SK-N-SH (cell line): ENCODE measurements at regions not wholly inside any gene's neighbourhood (a gene's known extent, or its start where the extent isn't known, plus 50 kb on each side); places are given as distances from the start of the nearest gene placed in this dataset.

Source experiments
- CTCF ChIA-PET: fragments of 300-600, 350-600 bp; formaldehyde crosslinking; extraction: SDS; loops from one replicate; lab custom pipeline; 2021; lab: Yijun Ruan, JAX
- POLR2A ChIA-PET: fragments of 350-600 bp; sonication (Branson Sonifier 250); formaldehyde crosslinking; extraction: SDS; loops from one replicate; lab custom pipeline; 2020; ENCODE audit warnings: antibody characterized with exemption, inconsistent platforms; lab: Yijun Ruan, JAX
- DNase-seq: peaks from one replicate; pipeline ENCODE4 v3.0.0; 2012
- H2AFZ ChIP-seq: fragments of 200-600 bp; sonication (generic); 2 replicates; pipeline ENCODE4 v1.8.1; 2016; ENCODE audit warnings: antibody characterized with exemption, mild to moderate bottlenecking, low read depth
- H3F3A ChIP-seq: fragments of 200-600 bp; sonication (generic); replicated peaks from 2 replicates; pipeline ENCODE3; 2016; ENCODE audit warnings: antibody characterized with exemption, mild to moderate bottlenecking; ENCODE audit not compliant: insufficient read depth
- H3K27ac ChIP-seq, 2 experiments: fragments of 200-500 bp in 1 of 2; fragments of 200-600 bp in 1 of 2; sonication (Bioruptor generic) in 1 of 2; sonication (generic), shearing (Covaris generic) in 1 of 2; 2 replicates each; pipeline versions ENCODE4 v1.5.1 to v1.6.1; 2014 to 2016; ENCODE audit warnings: low read depth in 2 of 2, inconsistent platforms in 1 of 2, low read length in 1 of 2, mild to moderate bottlenecking in 1 of 2, mixed read lengths in 1 of 2
- H3K27me3 ChIP-seq: fragments of 200-600 bp; sonication (generic), shearing (Covaris generic); 2 replicates; pipeline ENCODE4 v1.6.1; 2016; ENCODE audit warnings: mixed run types; ENCODE audit not compliant: insufficient read depth
- H3K36me3 ChIP-seq, 2 experiments: fragments of 200-500 bp in 1 of 2; fragments of 200-600 bp in 1 of 2; sonication (Bioruptor generic) in 1 of 2; sonication (generic) in 1 of 2; replicated peaks in 1 of 2; 2 replicates each; pipeline versions ENCODE3 to v1.5.1; 2014 to 2016; ENCODE audit warnings: low read length in 1 of 2, mild to moderate bottlenecking in 1 of 2; ENCODE audit not compliant: insufficient read depth in 2 of 2, control insufficient read depth in 1 of 2
- H3K4me1 ChIP-seq, 2 experiments: fragments of 200-500 bp in 1 of 2; fragments of 200-600 bp in 1 of 2; sonication (Bioruptor generic) in 1 of 2; sonication (generic), shearing (Covaris generic) in 1 of 2; 2 replicates each; pipeline versions ENCODE4 v1.5.1 to v1.6.1; 2014 to 2016; ENCODE audit warnings: low read depth in 1 of 2, low read length in 1 of 2, mixed run types in 1 of 2; ENCODE audit not compliant: insufficient read depth in 2 of 2, control insufficient read depth in 1 of 2
- H3K4me2 ChIP-seq: fragments of 200-600 bp; sonication (generic), shearing (Covaris generic); 2 replicates; pipeline ENCODE4 v1.6.1; 2017; ENCODE audit warnings: mixed run types
- H3K4me3 ChIP-seq, 2 experiments: fragments of 200-500 bp in 1 of 2; fragments of 200-600 bp in 1 of 2; sonication (Bioruptor generic) in 1 of 2; sonication (generic), shearing (Covaris generic) in 1 of 2; 2 replicates each; pipeline versions ENCODE4 v1.5.1 to v1.8.1; 2014 to 2016; ENCODE audit warnings: low read depth in 2 of 2, inconsistent platforms in 1 of 2, low read length in 1 of 2, mild to moderate bottlenecking in 1 of 2, mixed read lengths in 1 of 2, moderate library complexity in 1 of 2
- H3K79me2 ChIP-seq: fragments of 200-600 bp; sonication (generic); 2 replicates; pipeline ENCODE4 v1.8.1; 2017; ENCODE audit warnings: mild to moderate bottlenecking; ENCODE audit not compliant: insufficient read depth
- H3K9ac ChIP-seq: fragments of 200-600 bp; sonication (generic); 2 replicates; pipeline ENCODE4 v1.6.1; 2017; ENCODE audit warnings: mixed run types
- H3K9me2 ChIP-seq: fragments of 200-600 bp; sonication (generic); 2 replicates; pipeline ENCODE4 v1.6.1; 2017; ENCODE audit warnings: mixed run types
- H3K9me3 ChIP-seq: fragments of 200-600 bp; sonication (generic); 2 replicates; pipeline ENCODE4 v1.6.1; 2017; ENCODE audit warnings: mixed run types, mild to moderate bottlenecking, moderate library complexity
- H4K20me1 ChIP-seq: fragments of 200-600 bp; sonication (generic); 2 replicates; pipeline ENCODE4 v1.6.1; 2017; ENCODE audit warnings: mild to moderate bottlenecking, mixed run types; ENCODE audit not compliant: insufficient read depth
- CHD2 ChIP-seq: fragments of 150-350 bp; IDR thresholded peaks from 2 replicates; pipeline ENCODE4 v1.6.1; 2018; ENCODE audit warnings: low read length; ENCODE audit not compliant: partially characterized antibody
- ELF1 ChIP-seq: IDR thresholded peaks from 2 replicates; pipeline ENCODE4 v1.4.0; 2012
- EP300 ChIP-seq, 2 experiments: IDR thresholded peaks; 2 replicates each; pipeline versions ENCODE4 v1.4.0 to v1.6.1; 2012; ENCODE audit warnings: borderline replicate concordance in 1 of 2, low read depth in 1 of 2, low read length in 1 of 2
- EZH2phosphoT487 ChIP-seq: fragments of 200-600 bp; sonication (generic); IDR thresholded peaks from 2 replicates; pipeline ENCODE4 v1.6.1; 2017; ENCODE audit warnings: low read depth, mixed run types, mild to moderate bottlenecking, antibody characterized with exemption, moderate library complexity, borderline replicate concordance
- FOXJ3 ChIP-seq: sonication (generic); formaldehyde crosslinking; IDR thresholded peaks from 2 replicates; pipeline ENCODE4 v1.5.1; 2020; ENCODE audit warnings: mild to moderate bottlenecking, missing genetic modification reagents
- FOXM1 ChIP-seq: IDR thresholded peaks from 2 replicates; pipeline ENCODE4 v1.4.0; 2012; ENCODE audit warnings: low read depth, mild to moderate bottlenecking
- GABPA ChIP-seq: IDR thresholded peaks from 2 replicates; pipeline ENCODE4 v1.4.0; 2012; ENCODE audit warnings: low read depth, mild to moderate bottlenecking
- MXI1 ChIP-seq: IDR thresholded peaks from 2 replicates; pipeline ENCODE4 v1.6.1; 2012; ENCODE audit warnings: mild to moderate bottlenecking, low read depth, low read length, improper control_type of control experiment
- NFIC ChIP-seq: IDR thresholded peaks from 2 replicates; pipeline ENCODE4 v1.4.0; 2012; ENCODE audit warnings: borderline replicate concordance
- POLR2AphosphoS5 ChIP-seq: IDR thresholded peaks from 2 replicates; pipeline ENCODE4 v1.6.1; 2012; ENCODE audit warnings: low read depth, low read length
- RAD21 ChIP-seq: IDR thresholded peaks from 2 replicates; pipeline ENCODE4 v1.6.1; 2012; ENCODE audit warnings: mild to moderate bottlenecking, low read length
- RCOR1 ChIP-seq: fragments of 150-350 bp; IDR thresholded peaks from 2 replicates; pipeline ENCODE4 v1.6.1; 2017; ENCODE audit warnings: antibody characterized with exemption, low read length
- RFX5 ChIP-seq: IDR thresholded peaks from 2 replicates; pipeline ENCODE4 v1.6.1; 2012; ENCODE audit warnings: mild to moderate bottlenecking, improper control_type of control experiment, low read length
- SMC3 ChIP-seq: IDR thresholded peaks from 2 replicates; pipeline ENCODE4 v1.6.1; 2012; ENCODE audit warnings: low read depth, low read length, improper control_type of control experiment
- TAF1 ChIP-seq: IDR thresholded peaks from 2 replicates; pipeline ENCODE4 v1.6.1; 2012; ENCODE audit warnings: low read depth, mild to moderate bottlenecking, low read length, moderate library complexity, borderline replicate concordance
- TEAD4 ChIP-seq: IDR thresholded peaks from 2 replicates; pipeline ENCODE4 v1.4.0; 2012; ENCODE audit warnings: mild to moderate bottlenecking, borderline replicate concordance; ENCODE audit not compliant: insufficient read depth
- WGBS: methylation state at CpG from one replicate; pipeline ENCODE4 v1.1.6; 2017; ENCODE audit warnings: low lambda C conversion rate; 5-methylcytosine and 5-hydroxymethylcytosine counted together
- TF ChIP-seq, protein P1 (sequence below): IDR thresholded peaks from 2 replicates; pipeline ENCODE4 v1.6.1; 2012; ENCODE audit warnings: mild to moderate bottlenecking, low read depth, low read length, moderate library complexity
- TF ChIP-seq, protein P2 (sequence below): IDR thresholded peaks from 2 replicates; pipeline ENCODE4 v1.4.0; 2012; ENCODE audit warnings: low read depth, borderline replicate concordance
- TF ChIP-seq, protein P3 (sequence below): fragments of 150-350 bp; IDR thresholded peaks from 2 replicates; pipeline ENCODE4 v1.6.1; 2017; ENCODE audit warnings: antibody characterized with exemption, low read length, low read depth, borderline replicate concordance
- TF ChIP-seq, protein P4 (sequence below): fragments of 200-600 bp; sonication (generic); IDR thresholded peaks from 2 replicates; pipeline ENCODE4 v1.6.1; 2017; ENCODE audit warnings: antibody characterized with exemption, mild to moderate bottlenecking, moderate library complexity

DNA sequence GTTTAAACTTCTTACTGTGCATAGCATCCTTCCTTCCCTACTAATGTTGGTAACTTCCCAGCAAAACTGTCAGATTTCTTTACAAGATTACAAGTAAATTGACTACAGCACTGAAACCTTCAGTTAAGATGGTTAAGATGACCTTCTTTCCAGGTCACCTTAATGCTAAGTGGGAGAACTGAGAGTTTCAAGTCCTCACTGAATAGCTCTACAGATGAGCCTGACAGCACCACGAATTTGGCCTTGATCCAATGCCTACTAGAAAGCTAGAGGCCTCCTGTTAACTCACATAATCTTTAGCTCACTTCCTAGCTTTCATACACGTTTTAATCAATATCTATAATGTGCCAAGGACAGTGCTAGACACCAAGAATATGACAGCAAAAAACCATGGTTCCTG is 276.0 kb upstream of the PLD5 start:
- no peak for DNase-seq
- Histone ChIP-seq H4K20me1 (no peaks in the 10 kb centered on the region), H3K27me3 (no peaks in the 10 kb centered on the region), H3K4me1 (no peaks in the 10 kb centered on the region), H3F3A (peaks cover 3% of the 10 kb centered on the region), H3K9me3 (no peaks in the 10 kb centered on the region), H3K36me3 (no peaks in the 10 kb centered on the region), H3K9me2 (no peaks in the 10 kb centered on the region), H3K79me2 (no peaks in the 10 kb centered on the region), H3K4me2 (no peak overlapping the region), H3K9ac (no peak overlapping the region), H3K27ac (no peak overlapping the region), H3K4me3 (no peak overlapping the region), H2AFZ (no peak overlapping the region)
- ChIA-PET CTCF (no interaction called here), POLR2A (no interaction called here)
- TF ChIP-seq EP300 (IDR thresholded peaks at IDR 0.05; ENCODE audit: borderline replicate concordance in 1 of 2, low read depth in 1 of 2, low read length in 1 of 2) (no peak), RAD21 (no peak), TEAD4 (no peak), RCOR1 (no peak), SMC3 (no peak), EZH2phosphoT487 (no peak), TAF1 (no peak), MXI1 (no peak), GABPA (no peak), NFIC (no peak), FOXJ3 (CRISPR knock-in tag) (no peak), ELF1 (no peak), CHD2 (no peak), POLR2AphosphoS5 (no peak), RFX5 (no peak), FOXM1 (no peak)
- TF ChIP-seq, protein P1, sequence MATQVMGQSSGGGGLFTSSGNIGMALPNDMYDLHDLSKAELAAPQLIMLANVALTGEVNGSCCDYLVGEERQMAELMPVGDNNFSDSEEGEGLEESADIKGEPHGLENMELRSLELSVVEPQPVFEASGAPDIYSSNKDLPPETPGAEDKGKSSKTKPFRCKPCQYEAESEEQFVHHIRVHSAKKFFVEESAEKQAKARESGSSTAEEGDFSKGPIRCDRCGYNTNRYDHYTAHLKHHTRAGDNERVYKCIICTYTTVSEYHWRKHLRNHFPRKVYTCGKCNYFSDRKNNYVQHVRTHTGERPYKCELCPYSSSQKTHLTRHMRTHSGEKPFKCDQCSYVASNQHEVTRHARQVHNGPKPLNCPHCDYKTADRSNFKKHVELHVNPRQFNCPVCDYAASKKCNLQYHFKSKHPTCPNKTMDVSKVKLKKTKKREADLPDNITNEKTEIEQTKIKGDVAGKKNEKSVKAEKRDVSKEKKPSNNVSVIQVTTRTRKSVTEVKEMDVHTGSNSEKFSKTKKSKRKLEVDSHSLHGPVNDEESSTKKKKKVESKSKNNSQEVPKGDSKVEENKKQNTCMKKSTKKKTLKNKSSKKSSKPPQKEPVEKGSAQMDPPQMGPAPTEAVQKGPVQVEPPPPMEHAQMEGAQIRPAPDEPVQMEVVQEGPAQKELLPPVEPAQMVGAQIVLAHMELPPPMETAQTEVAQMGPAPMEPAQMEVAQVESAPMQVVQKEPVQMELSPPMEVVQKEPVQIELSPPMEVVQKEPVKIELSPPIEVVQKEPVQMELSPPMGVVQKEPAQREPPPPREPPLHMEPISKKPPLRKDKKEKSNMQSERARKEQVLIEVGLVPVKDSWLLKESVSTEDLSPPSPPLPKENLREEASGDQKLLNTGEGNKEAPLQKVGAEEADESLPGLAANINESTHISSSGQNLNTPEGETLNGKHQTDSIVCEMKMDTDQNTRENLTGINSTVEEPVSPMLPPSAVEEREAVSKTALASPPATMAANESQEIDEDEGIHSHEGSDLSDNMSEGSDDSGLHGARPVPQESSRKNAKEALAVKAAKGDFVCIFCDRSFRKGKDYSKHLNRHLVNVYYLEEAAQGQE: no peak
- TF ChIP-seq, protein P2, sequence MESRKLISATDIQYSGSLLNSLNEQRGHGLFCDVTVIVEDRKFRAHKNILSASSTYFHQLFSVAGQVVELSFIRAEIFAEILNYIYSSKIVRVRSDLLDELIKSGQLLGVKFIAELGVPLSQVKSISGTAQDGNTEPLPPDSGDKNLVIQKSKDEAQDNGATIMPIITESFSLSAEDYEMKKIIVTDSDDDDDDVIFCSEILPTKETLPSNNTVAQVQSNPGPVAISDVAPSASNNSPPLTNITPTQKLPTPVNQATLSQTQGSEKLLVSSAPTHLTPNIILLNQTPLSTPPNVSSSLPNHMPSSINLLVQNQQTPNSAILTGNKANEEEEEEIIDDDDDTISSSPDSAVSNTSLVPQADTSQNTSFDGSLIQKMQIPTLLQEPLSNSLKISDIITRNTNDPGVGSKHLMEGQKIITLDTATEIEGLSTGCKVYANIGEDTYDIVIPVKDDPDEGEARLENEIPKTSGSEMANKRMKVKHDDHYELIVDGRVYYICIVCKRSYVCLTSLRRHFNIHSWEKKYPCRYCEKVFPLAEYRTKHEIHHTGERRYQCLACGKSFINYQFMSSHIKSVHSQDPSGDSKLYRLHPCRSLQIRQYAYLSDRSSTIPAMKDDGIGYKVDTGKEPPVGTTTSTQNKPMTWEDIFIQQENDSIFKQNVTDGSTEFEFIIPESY: no peak
- TF ChIP-seq, protein P3, sequence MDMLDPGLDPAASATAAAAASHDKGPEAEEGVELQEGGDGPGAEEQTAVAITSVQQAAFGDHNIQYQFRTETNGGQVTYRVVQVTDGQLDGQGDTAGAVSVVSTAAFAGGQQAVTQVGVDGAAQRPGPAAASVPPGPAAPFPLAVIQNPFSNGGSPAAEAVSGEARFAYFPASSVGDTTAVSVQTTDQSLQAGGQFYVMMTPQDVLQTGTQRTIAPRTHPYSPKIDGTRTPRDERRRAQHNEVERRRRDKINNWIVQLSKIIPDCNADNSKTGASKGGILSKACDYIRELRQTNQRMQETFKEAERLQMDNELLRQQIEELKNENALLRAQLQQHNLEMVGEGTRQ: no peak
- TF ChIP-seq, protein P4, sequence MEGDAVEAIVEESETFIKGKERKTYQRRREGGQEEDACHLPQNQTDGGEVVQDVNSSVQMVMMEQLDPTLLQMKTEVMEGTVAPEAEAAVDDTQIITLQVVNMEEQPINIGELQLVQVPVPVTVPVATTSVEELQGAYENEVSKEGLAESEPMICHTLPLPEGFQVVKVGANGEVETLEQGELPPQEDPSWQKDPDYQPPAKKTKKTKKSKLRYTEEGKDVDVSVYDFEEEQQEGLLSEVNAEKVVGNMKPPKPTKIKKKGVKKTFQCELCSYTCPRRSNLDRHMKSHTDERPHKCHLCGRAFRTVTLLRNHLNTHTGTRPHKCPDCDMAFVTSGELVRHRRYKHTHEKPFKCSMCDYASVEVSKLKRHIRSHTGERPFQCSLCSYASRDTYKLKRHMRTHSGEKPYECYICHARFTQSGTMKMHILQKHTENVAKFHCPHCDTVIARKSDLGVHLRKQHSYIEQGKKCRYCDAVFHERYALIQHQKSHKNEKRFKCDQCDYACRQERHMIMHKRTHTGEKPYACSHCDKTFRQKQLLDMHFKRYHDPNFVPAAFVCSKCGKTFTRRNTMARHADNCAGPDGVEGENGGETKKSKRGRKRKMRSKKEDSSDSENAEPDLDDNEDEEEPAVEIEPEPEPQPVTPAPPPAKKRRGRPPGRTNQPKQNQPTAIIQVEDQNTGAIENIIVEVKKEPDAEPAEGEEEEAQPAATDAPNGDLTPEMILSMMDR: no peak
- 6% methylated on average over 2 of the region's 2 CpGs for WGBS
